Endothelial cell of umbilical vein (primary cell): ENCODE measurements at regions not wholly inside any gene's neighbourhood (a gene's known extent, or its start where the extent isn't known, plus 50 kb on each side); places are given as distances from the start of the nearest gene placed in this dataset.

ENCODE experiments used
- EZH2 ChIP-seq: IDR thresholded peaks from 2 replicates; pipeline ENCODE4 v1.6.1; 2012; ENCODE audit warnings: borderline replicate concordance, low read depth, mild to moderate bottlenecking, moderate library complexity, low read length, inconsistent platforms; ENCODE audit not compliant: severe bottlenecking
- TF ChIP-seq, protein P1 (sequence below), 2 donors: IDR thresholded peaks; 1 replicate in 1 of 2; 2 replicates in 1 of 2; pipeline ENCODE4 v1.5.1; 2011; ENCODE audit warnings: low read length in 2 of 2, mild to moderate bottlenecking in 2 of 2, moderate library complexity in 2 of 2, control low read depth in 1 of 2, inconsistent platforms in 1 of 2, low read depth in 1 of 2; ENCODE audit not compliant: insufficient read depth in 1 of 2; ENCODE audit errors: extremely low read depth in 1 of 2
- TF ChIP-seq, protein P2 (sequence below): IDR thresholded peaks from 2 replicates; pipeline ENCODE4 v1.6.1; 2011; ENCODE audit not compliant: insufficient read depth, insufficient read length

DNA sequence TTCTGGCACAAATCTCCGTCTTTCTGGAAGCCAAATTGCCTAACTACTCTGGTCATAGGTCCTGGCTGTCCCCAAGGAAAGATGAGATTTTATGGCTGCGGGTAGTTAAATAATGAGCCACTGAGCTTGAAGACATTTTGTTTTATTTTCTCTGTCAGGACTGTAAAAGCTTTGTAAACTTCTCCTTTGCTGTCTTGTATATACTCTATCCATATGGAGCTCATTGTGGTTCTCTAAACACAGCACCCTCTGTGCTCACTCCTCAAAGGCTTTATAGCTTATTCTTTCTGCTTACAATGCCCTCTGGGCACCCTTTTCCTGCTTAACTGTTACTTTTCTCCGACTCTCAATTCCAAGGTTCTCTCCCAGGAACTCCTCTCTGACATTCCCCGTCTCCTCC lies 209.1 kb downstream of the CMPK2 start:
- TF ChIP-seq, protein P1, sequence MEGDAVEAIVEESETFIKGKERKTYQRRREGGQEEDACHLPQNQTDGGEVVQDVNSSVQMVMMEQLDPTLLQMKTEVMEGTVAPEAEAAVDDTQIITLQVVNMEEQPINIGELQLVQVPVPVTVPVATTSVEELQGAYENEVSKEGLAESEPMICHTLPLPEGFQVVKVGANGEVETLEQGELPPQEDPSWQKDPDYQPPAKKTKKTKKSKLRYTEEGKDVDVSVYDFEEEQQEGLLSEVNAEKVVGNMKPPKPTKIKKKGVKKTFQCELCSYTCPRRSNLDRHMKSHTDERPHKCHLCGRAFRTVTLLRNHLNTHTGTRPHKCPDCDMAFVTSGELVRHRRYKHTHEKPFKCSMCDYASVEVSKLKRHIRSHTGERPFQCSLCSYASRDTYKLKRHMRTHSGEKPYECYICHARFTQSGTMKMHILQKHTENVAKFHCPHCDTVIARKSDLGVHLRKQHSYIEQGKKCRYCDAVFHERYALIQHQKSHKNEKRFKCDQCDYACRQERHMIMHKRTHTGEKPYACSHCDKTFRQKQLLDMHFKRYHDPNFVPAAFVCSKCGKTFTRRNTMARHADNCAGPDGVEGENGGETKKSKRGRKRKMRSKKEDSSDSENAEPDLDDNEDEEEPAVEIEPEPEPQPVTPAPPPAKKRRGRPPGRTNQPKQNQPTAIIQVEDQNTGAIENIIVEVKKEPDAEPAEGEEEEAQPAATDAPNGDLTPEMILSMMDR (IDR thresholded peaks at IDR 0.05; ENCODE audit: extremely low read depth in 1 of 2, insufficient read depth in 1 of 2, low read depth in 1 of 2, low read length in 2 of 2) = no peak
- no peak for TF ChIP-seq EZH2
- TF ChIP-seq, protein P2, sequence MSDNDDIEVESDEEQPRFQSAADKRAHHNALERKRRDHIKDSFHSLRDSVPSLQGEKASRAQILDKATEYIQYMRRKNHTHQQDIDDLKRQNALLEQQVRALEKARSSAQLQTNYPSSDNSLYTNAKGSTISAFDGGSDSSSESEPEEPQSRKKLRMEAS = no peak
